OCI-LY1 (cell line): ENCODE measurements at regions not wholly inside any gene's neighbourhood (a gene's known extent, or its start where the extent isn't known, plus 50 kb on each side); places are given as distances from the start of the nearest gene placed in this dataset.
"Not testable (repeated sequence)": the region's sequence is repeated elsewhere in the genome, so short reads cannot be mapped to it uniquely, and the experiment has no call there.

Source experiments
- H2AFZ ChIP-seq: fragments of 200-600 bp; sonication (generic), shearing (Covaris generic); 2 replicates; pipeline ENCODE4 v1.6.0; 2014; ENCODE audit warnings: antibody characterized with exemption, mild to moderate bottlenecking, low read length
- H3F3A ChIP-seq: fragments of 200-600 bp; sonication (generic), shearing (Covaris generic); 2 replicates; pipeline ENCODE4 v1.6.0; 2014; ENCODE audit warnings: mild to moderate bottlenecking, antibody characterized with exemption, low read length, moderate library complexity; ENCODE audit not compliant: insufficient read depth
- H3K27ac ChIP-seq: fragments of 200-600 bp; sonication (generic); 2 replicates; pipeline ENCODE4 v1.5.1; 2014; ENCODE audit warnings: low read length, mixed run types, mild to moderate bottlenecking, low read depth; ENCODE audit not compliant: poor library complexity, severe bottlenecking
- H3K27me3 ChIP-seq: fragments of 200-600 bp; sonication (generic); 2 replicates; pipeline ENCODE4 v1.6.0; 2014; ENCODE audit warnings: antibody characterized with exemption, mild to moderate bottlenecking, low read length, moderate library complexity; ENCODE audit not compliant: insufficient read depth
- H3K36me3 ChIP-seq: fragments of 200-600 bp; sonication (generic); 2 replicates; pipeline ENCODE4 v1.6.1; 2014; ENCODE audit warnings: mild to moderate bottlenecking, antibody characterized with exemption, low read length, moderate library complexity, mixed read lengths; ENCODE audit not compliant: insufficient read depth
- H3K4me1 ChIP-seq: fragments of 200-600 bp; sonication (generic); 2 replicates; pipeline ENCODE4 v1.5.1; 2014; ENCODE audit warnings: mild to moderate bottlenecking, low read length, moderate library complexity; ENCODE audit not compliant: insufficient read depth, severe bottlenecking
- H3K4me2 ChIP-seq: fragments of 200-600 bp; sonication (generic), shearing (Covaris generic); 2 replicates; pipeline ENCODE4 v1.6.1; 2014; ENCODE audit warnings: low read length
- H3K4me3 ChIP-seq: fragments of 200-600 bp; sonication (generic); 2 replicates; pipeline ENCODE4 v1.5.1; 2014; ENCODE audit warnings: low read length, low read depth, mild to moderate bottlenecking, mixed read lengths; ENCODE audit not compliant: poor library complexity, severe bottlenecking
- H3K79me2 ChIP-seq: fragments of 200-600 bp; shearing (Covaris generic); 2 replicates; pipeline ENCODE4 v1.6.1; 2016; ENCODE audit warnings: mixed run types, low read length, mixed read lengths; ENCODE audit not compliant: insufficient read depth
- H3K9ac ChIP-seq: fragments of 200-600 bp; sonication (generic), shearing (Covaris generic); 2 replicates; pipeline ENCODE4 v1.6.1; 2014; ENCODE audit warnings: mild to moderate bottlenecking, low read length, mixed read lengths
- H3K9me2 ChIP-seq: fragments of 200-600 bp; sonication (generic), shearing (Covaris generic); 2 replicates; pipeline ENCODE4 v1.6.1; 2014; ENCODE audit warnings: low read depth, mild to moderate bottlenecking, low read length, mixed read lengths
- H3K9me3 ChIP-seq: fragments of 200-600 bp; shearing (Covaris generic); 2 replicates; pipeline ENCODE4 v1.6.1; 2014; ENCODE audit warnings: low read length, mixed read lengths
- H4K20me1 ChIP-seq: fragments of 200-600 bp; sonication (generic), shearing (Covaris generic); 2 replicates; pipeline ENCODE4 v1.6.0; 2016; ENCODE audit warnings: mild to moderate bottlenecking, low read length; ENCODE audit not compliant: insufficient read depth
- EZH2 ChIP-seq: fragments of 200-600 bp; sonication (generic), shearing (Covaris generic); IDR thresholded peaks from 2 replicates; pipeline ENCODE4 v1.8.0; 2017; ENCODE audit warnings: borderline replicate concordance, mixed run types, mild to moderate bottlenecking, antibody characterized with exemption, low read length, moderate library complexity, mixed read lengths
- TF ChIP-seq, protein P1 (sequence below): fragments of 200-600 bp; sonication (generic), shearing (Covaris generic); IDR thresholded peaks from 2 replicates; pipeline ENCODE4 v1.5.1; 2017; ENCODE audit warnings: mild to moderate bottlenecking, antibody characterized with exemption, low read length, moderate library complexity, mixed read lengths

DNA sequence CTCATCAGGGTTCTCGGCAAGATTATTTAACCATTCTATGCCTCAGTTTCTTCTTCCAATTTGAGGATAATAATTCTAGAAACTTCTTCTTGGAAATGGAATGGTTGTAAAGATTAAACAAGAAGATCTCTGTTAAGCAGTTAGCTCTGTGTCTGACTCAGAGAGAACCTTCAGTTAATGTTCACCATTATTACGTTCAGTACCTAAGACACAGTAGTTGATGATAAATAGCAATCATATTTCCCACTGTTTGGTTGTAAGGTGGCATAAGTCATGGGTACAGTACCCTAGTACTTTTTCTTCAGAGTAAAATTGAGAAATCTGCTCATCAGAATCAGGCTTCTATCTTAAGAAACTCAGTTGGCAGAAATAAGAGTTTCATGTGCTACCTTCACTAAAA lies 366.5 kb upstream of the BOD1L1 start:
- H3K9me3 ChIP-seq, result no peaks in the 10 kb centered on the region
- no peaks in the 10 kb centered on the region for H3K79me2 ChIP-seq
- no peaks in the 10 kb centered on the region for H3K36me3 ChIP-seq
- H4K20me1 ChIP-seq, result no peaks in the 10 kb centered on the region
- H3K27me3 ChIP-seq, result no peaks in the 10 kb centered on the region
- TF ChIP-seq, protein P1, sequence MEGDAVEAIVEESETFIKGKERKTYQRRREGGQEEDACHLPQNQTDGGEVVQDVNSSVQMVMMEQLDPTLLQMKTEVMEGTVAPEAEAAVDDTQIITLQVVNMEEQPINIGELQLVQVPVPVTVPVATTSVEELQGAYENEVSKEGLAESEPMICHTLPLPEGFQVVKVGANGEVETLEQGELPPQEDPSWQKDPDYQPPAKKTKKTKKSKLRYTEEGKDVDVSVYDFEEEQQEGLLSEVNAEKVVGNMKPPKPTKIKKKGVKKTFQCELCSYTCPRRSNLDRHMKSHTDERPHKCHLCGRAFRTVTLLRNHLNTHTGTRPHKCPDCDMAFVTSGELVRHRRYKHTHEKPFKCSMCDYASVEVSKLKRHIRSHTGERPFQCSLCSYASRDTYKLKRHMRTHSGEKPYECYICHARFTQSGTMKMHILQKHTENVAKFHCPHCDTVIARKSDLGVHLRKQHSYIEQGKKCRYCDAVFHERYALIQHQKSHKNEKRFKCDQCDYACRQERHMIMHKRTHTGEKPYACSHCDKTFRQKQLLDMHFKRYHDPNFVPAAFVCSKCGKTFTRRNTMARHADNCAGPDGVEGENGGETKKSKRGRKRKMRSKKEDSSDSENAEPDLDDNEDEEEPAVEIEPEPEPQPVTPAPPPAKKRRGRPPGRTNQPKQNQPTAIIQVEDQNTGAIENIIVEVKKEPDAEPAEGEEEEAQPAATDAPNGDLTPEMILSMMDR, result no peak
- no peak for TF ChIP-seq EZH2
- H3K9me2 ChIP-seq, result no peaks in the 10 kb centered on the region
- no peak overlapping the region for H3K4me3 ChIP-seq
- H3K9ac ChIP-seq, result no peak overlapping the region
- no peaks in the 10 kb centered on the region for H3K4me1 ChIP-seq
- no peak overlapping the region for H3K4me2 ChIP-seq
- no peak overlapping the region for H2AFZ ChIP-seq
- no peak overlapping the region for H3K27ac ChIP-seq
- no peaks in the 10 kb centered on the region for H3F3A ChIP-seq

DNA sequence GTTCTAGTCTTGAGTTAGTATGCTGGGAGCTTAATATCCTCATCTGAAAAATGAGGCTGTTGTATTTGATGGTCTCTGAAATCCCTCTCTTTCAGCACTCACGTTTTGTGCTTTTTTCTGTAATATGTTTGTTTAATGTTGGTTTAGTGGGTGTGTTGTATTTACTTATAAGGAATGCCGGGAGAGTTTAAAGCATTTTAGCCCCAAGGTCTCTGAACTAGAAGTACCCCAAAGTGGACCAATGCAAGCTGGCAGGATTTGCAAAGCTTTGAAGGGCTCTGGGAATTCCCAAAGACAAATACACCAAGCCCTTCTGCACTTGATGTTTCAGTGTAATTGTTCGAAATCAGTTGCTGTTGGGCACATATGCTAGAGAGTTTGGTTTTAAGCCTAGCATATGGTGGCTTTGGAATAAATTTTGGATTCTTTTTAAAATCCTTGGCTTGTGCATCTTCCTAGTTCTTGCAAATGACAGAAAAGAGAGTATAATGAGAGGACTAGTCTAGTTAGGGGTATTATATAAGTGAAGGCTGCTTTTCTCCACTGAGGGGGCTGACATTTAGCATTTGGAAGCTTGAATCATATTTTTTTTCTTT lies 371.4 kb upstream of the BOD1L1 start:
- Histone ChIP-seq H2AFZ (no peak overlapping the region), H3K4me3 (no peak overlapping the region), H3K79me2 (no peaks in the 10 kb centered on the region), H3K9me2 (no peaks in the 10 kb centered on the region), H3K4me2 (no peak overlapping the region), H3K4me1 (no peaks in the 10 kb centered on the region), H4K20me1 (no peaks in the 10 kb centered on the region), H3K9me3 (no peaks in the 10 kb centered on the region), H3K36me3 (no peaks in the 10 kb centered on the region), H3K27ac (no peak overlapping the region), H3K27me3 (no peaks in the 10 kb centered on the region), H3K9ac (no peak overlapping the region), H3F3A (no peaks in the 10 kb centered on the region)
- TF ChIP-seq, protein P1, result no peak
- TF ChIP-seq EZH2, result no peak

DNA sequence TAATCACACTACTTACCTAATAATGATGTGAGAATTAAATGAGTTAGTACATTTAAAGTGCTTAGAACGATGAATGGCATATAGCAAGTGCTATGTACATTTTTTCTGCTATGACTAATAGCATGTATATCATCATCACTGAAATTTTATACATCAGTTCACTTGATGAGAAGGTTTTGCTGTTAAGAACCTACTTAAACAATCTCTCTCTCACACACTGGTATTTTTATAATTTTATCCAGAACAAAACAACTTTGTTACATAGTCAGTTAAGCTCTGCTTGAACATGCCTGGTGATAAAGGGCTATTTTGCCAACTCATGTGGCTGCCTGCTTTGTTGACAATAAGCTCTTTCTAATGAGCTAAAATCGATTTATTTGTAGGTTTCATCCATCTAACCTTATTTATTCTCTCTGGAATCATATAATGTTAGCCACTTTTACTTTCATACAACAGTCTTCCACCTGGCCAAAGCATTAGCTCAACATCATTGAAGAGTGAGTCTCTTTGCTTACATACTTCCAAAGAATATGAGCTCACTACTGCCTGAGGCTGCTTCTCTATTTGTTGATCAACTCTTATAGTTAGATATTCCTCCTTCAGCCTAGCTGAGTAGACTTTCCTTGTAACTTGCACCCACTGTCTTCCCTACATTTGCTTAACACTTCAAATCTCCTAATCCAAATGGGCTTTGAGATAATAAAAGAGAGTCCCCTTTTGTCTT lies 372.7 kb upstream of the BOD1L1 start:
- no peak overlapping the region for H3K4me2 ChIP-seq
- H2AFZ ChIP-seq, result no peak overlapping the region
- H3K27me3 ChIP-seq, result no peaks in the 10 kb centered on the region
- no peaks in the 10 kb centered on the region for H3K36me3 ChIP-seq
- H3K9me3 ChIP-seq, result no peaks in the 10 kb centered on the region
- no peak overlapping the region for H3K27ac ChIP-seq
- H4K20me1 ChIP-seq, result no peaks in the 10 kb centered on the region
- no peaks in the 10 kb centered on the region for H3F3A ChIP-seq
- H3K4me1 ChIP-seq, result no peaks in the 10 kb centered on the region
- no peak overlapping the region for H3K9ac ChIP-seq
- no peak overlapping the region for H3K4me3 ChIP-seq
- no peaks in the 10 kb centered on the region for H3K9me2 ChIP-seq
- no peaks in the 10 kb centered on the region for H3K79me2 ChIP-seq
- no peak for TF ChIP-seq EZH2
- TF ChIP-seq, protein P1, result no peak

GRCh38 chr4:14002331-14002730 lies 374.8 kb upstream of the BOD1L1 start:
- H3K4me1 ChIP-seq, H4K20me1 ChIP-seq, H3F3A ChIP-seq, H3K27ac ChIP-seq, H2AFZ ChIP-seq, H3K79me2 ChIP-seq, H3K9me3 ChIP-seq, H3K27me3 ChIP-seq, H3K9ac ChIP-seq, H3K4me3 ChIP-seq, H3K4me2 ChIP-seq, H3K9me2 ChIP-seq, H3K36me3 ChIP-seq: not testable (repeated sequence)
